Endothelial cell of hepatic sinusoid (primary cell): ENCODE measurements at regions not wholly inside any gene's neighbourhood (a gene's known extent, or its start where the extent isn't known, plus 50 kb on each side); places are given as distances from the start of the nearest gene placed in this dataset.

ENCODE experiments used
- in situ Hi-C: cut with HindIII; loops from 2 replicates; pipeline ENCODE4 v1.10.0; 2017; ENCODE audit warnings: low sequenced_read_pairs

DNA sequence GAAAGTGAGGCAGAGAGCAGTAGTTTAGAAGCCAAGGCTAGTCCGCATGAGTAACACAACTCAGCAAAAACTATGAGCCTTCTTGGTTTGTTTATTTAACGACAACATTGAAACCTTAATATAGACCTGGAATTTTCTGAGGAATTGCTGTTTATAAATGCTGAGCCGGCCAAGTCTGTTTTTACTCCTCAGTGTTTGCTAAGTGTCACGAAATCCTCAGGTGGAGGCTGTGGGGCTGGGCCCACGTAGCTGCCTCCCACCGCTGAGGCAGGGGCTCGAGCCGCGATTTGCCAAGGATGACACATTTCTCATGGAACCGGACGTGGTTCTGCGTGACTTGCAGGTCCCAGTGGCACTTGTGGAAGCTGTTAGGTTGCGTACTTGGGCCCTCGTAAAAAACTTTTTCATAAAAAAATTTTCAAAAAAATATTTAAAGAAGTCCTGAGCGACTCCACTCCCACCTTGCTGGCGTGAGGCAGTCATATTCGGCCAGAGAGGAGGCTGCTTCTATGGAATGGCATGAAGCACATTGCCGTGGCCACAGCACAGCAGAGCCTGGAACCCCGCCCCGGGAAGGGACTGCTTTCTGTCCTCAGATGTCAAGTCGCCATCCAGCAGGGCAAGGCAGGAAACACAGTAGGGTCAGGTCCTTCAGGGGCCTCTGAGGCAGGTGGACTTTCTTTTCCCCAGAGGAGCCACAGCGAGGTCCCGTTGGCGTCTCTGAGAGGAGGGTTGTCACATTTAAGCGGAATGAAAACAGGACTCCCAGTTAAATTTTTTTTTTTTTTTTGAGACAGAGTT is 64.8 kb upstream of the PCSK6 start:
- in situ Hi-C loops, result no loop called here

DNA sequence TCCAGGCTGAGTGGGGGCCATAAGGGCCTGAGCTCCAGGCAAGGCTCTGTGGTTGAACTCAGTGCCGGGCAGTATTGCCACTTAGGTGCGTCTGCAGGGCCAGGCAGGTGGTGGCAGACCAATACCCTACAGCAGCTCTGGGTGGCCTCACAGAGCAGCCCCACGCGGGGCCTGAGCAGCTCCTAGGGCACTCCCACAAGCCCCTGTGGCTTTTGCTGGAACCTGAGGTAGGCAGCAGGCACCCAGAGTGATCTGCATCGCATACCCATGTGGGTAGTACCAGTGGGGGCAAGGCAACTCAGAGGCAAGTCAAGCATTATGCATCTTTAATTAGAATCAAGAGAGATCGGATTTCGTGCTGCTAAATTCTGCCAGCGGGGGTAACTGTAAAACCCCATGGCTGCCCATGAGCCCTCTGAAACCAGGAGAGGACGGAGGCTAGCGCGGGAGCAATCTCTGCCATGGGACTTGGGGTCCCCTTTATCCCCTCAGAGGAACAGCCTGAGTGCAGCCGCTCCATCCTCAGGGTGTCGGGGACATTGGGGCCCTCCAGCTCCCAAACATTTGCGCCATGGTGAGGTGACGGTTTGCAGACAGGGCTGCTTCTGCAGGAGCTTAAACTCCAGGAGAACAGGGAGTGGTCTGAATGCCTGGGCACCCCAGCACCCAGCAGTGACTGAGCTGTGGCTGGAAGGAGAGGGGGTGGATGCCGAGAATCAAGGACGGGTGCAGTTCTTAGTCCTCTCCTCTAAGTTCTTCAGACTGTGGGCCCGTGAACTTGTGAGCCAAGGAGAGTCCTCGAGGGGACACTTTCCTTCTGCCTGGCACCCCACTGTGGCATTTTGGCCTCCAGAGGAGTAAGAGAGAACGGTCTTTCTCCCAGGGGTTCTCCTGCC is 62.4 kb upstream of the PCSK6 start:
- in situ Hi-C loops, result no loop called here

DNA sequence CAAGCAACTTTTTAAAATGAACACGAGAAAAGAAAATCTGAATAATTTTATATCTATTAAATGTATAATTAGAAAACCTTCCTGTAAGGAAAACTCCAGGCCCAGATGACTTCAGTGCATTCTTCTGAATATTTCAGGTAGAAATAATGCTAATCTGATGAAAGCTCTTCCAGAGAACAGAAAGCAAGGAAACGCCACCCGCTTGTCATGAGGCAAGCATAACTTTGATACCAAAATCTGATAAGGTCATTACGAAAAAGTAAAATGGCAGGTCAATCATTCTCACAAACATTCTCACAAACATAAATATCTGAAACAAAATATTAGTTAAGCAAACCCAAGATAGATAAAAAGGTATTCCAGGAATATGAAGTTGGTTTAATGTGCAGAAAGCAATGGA is 60.6 kb upstream of the PCSK6 start:
- in situ Hi-C loops, result no loop called here

DNA sequence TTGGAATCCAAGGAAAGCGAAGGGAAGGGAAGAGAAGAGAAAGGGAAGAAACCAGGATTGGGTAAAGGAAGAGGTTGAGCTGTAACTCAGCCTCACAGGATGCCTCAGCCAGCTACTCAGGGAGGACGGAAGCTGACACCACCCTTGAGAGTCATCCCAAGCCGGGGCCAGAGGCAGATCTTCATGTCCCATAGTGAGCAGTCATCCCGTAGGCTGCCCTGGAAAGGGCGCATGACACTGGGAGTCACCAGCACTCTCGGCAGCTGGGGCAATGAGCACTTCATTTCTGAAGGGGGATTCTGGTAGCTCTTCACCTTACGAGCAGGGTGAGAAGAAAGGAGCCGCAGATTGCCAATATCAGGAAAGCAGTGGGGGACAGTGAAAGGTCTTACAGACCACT is 60.1 kb upstream of the PCSK6 start:
- in situ Hi-C loops, result no loop called here

DNA sequence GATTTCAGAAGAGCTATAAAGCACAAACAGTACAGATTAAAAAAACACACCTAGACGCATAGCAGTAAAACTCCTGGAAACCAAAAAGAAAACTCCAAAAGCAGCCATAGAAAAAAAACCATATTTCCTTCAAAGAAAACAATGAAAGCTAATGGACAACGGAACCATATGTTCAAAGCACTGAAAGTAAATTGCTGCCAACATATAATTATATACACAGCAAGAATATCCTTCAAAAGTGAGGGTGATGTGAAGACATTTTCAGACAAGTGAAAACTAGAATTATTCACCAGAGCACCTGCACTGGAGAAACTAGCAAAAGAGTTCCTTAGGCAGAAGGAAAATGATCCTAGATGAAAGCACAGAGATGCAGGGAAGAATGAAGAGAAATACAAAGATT is 58.2 kb upstream of the PCSK6 start:
- in situ Hi-C loops, result no loop called here

DNA sequence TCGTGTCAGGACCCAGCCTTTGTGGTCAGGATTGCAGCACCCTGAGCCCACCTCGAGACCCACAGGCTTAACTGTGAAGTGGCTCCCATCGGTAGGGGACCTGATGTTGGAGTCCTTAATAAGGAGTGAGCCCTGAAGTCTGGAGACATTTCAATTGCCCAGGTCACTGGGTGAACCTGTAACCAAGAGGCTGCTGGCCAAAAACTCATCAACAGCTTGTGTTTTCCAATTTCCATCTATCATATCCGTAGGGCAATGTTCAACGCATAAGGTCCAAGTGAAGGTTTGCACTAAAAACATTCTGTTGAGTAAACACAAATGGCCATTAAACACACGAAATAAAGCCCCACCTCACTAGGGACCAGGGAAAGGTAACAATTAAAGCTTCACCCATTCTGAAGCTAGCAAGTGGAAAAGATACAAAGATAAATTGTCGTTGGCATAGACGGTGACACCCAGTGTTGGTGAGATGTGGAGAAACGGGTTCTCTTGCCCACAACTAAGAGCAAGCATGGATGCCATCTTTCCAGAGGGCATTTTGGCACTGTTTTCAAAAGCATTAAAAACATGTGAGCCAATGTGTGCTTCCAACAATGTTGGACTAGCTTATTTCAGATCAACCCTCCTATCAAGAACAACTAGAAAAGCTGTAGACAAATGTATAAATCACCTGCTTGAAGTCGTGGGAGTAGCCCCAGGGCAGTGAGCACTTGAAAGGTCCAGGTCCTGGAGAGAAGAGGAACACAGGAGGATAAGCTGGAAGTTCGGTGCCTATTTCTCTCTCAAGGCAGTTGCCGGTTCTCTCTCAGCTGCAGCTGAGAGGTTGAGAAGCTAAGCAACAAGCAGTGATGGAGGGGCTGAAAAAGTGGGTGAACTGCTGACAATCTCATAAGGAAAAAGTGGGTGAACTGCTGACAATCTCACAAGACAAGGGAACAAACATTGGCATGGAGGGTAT is 56.3 kb upstream of the PCSK6 start:
- in situ Hi-C loops, result no loop called here

DNA sequence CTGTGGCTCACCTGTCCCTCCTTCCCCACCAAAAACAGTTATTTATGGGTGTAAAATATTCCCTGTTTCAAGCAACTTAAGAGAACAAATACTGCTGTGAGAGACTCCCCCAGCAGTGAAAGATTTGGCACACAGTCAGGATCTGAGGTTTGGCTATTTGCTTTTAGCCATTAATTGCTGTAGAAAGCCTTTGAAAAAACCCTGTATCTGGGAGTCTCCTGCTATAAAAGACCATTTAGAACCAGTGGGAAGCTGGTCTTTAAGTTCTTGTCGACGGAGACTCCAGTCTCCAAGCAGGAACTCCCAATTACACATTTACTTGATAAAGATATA is 55.1 kb upstream of the PCSK6 start:
- in situ Hi-C loops, result no loop called here

DNA sequence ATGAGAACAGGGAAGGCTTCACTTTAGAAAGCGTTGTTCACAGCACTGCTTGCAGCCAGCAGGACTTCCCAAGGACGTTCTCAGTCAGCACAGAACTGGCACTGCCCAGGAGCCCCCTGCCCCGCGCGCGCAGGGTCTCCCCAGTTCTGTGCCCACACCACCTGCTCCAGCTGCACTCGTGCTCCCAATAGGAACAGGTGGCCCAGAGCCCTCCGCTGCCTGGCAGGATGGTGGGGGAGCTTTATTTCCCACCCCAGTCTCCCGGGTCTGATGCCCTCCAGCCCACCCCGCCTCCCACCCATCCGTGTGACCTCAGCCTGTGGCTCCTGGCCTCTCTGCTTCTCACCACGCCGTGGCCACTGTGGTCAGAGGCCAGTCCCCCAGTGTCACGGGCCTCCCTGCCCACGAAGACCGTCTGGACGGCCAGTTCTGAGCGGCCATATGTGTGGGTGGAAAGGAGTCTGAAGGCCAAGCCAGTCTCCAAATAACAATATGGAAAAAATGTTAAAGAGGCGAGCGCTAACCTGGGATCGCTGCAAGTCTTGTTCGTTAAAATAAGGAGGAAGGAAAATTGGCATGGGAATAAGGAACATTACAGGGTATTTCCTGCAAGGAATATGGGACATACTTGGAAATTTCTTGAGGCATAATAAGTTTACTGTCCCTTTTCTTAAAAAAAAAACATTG is 54.6 kb upstream of the PCSK6 start:
- in situ Hi-C loops, result no loop called here

DNA sequence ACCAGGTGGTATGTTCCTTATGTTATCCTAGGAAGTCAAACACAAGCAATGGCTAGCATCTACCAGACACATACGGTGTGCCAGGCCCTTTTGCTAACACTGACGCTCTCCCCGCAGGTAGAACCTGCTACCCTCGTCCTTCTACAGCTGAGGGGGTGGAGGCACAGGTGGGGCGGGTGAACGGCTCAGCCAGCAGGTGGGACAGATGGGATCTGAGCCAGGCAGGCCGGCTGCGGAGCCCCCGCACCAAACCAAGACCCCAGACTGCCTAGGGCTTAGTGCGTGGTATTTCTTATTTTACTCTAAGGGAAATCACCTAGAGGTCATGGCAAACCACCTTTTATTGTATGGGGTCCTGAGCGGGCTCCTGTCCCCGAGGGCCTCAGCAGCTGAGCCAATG is 53.9 kb upstream of the PCSK6 start:
- in situ Hi-C loops, result no loop called here

DNA sequence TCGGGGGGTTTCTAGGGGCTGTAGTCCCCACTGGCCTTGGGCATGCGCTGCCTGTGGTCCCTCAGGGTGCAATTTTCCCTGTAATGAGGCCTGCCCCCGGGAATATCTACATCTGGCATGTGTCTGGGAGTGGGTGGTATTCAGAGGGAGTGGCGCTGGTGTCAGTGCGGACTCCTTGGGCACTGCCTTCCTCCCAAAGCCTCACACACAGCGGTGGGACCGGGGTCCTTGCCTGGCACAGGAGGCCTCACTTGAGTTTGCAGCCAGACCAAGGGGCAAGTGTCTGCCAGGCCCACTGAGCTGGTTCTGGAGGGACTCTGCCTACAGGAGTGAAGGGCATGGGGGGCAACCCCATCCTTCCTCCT is 53.5 kb upstream of the PCSK6 start:
- in situ Hi-C loops, result no loop called here

DNA sequence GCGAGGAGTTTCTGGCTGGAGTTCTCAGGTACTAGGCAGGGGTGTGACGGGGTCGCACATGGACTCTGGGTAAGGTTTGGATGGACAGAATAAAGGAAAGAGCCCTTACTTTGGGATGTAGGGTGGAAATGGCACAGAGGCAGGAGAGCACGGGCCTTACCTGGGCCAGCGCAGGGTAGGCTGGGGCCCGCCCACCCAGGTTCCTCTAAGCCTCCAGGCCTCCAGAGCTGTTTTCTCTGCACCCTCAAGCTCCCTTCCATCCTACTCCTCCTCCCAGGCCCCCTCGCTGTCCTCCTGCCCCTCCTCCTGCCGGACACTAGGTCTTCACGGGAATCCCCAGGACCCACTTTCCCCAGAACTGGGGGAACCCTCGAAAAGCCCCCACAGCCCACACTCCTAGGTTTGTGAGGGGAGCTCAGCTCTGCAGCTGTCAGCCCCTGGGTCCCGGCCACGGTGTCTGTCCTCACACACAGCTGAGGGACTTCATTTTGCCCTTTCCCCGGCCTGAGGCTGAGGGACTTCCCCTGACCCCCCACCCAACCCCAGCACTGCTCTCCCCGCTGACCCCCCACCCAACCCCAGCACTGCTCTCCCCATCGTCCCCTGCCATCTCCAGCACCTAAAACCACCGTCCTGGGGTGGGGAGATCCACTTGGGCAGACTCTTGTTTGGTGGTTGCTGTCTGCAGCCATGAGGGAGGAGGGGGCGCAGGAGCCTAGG is 53.0 kb upstream of the PCSK6 start:
- in situ Hi-C loops, result no loop called here

DNA sequence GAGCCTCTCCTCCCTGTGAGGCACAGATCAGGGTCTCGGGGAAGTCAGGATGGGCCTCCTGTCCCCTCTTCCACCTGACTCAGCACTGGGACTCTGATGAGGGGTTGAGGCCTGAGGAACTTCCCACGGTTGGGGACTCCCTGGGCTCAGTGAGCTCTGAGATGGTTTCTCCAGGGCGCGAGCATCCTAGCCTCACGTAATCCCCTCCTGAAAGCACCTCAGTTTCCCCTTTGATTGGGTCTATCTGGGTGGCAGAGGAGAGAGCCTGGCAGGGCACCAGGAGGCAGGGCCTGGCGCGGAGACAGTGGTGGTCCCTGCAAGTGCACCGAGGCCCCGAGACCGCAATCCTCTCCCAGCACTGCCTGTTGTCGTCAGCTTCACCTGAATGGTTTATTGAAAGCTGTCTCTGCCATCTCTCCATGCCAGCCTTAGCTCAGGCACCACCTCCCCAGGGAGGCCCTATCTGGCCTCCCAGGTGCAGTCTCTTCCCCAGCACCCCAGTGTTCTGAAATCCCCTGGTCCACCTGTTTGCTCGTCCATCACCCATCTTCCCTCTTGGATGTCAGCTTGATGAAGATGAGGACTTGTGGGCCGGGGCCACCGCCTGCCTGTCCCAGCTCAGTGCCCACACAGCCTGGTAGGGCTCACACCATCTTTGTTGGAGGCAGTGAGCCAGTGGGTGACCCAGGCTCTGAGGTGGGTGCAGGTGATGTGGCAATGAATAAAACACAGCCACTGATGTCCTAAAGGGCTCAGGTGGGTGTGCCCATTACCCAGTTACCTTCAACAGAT is 52.2 kb upstream of the PCSK6 start:
- in situ Hi-C loops, result no loop called here

DNA sequence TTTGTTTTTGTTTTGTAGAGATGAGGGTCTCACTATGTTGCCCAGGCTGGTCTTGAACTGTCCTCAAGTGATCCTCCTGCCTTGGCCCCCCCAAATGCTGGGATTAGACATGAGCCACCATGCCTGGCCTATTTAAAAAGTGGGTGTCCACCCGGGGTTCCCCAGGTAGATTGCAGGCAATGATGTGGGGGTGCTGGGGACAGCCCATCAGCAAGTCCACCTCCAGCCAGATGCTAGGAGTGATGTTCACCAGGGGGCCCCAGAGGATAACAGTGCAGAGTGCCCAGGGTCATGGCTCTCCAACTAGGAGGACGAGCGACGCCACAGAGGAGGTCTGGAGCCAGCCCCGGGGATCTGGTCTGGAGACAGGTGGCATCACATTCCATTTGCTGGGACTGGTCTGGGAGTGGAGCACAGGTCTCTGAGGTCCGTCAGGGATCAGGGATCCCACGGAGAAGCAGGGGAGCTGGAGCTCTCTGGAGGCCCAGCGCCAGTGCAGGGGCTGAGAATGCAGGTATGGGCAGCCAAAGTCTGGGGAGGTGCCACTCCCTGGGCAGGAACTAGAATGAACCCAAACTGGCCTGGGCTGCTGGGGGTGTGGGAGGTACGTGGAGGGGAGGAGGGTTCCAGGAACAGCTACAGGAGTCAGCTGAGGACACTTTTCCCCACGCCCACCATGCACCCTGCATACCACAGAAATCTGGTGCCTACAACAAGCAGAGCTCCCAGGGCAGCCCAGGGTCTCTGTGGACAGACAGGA is 51.2 kb upstream of the PCSK6 start:
- in situ Hi-C loops, result no loop called here

DNA sequence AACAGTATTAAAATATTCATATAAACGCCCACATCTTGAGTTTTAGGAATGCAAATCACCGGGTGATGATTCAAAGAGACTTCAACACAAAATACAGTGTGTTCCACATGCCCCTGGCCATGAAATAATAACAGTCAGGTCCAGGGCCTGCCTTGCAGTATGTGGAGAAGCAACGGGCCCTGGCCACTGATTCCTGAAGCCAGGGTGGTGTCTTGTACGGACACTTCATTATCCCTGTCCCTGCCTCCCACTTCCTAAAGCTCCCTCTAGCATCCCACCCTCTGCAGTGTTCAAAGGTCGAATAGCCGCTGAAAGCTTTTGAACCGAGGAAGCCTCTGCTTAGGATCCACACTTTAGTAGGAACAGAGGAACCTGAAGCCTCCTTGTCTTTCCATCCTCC is 50.4 kb upstream of the PCSK6 start:
- in situ Hi-C loops, result no loop called here

DNA sequence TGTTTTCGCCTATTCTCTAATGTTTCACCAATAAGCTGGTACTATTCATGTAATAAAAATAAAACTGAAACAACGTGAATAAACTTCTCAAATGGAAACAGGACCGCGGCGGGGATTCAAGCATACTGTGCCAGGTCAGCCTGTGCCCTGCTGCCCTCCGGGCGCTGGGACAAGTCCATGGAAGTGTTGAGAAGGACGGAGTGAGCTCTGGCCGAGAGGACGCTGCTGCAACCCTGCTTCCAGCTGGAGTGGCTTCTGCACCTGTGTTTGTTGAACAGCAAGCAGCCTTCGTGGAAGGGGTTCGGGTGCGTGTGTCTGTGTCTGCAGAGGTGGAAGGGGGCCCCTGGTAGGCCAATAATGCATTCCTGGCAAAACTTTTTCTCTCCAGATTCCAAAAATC is 50.0 kb upstream of the PCSK6 start:
- in situ Hi-C loops, result no loop called here
